PC-3 (cell line): ENCODE measurements at regions not wholly inside any gene's neighbourhood (a gene's known extent, or its start where the extent isn't known, plus 50 kb on each side); places are given as distances from the start of the nearest gene placed in this dataset.
A peak's percentile ranks its signal among the peaks of the same experiment; 100 is the strongest.

Experiments used
- ATAC-seq: fragments of 200-7000 bp; cut with Tn5 transposase; 2 replicates; pipeline ENCODE4 v1.9.1; 2020; ENCODE audit warnings: mild to moderate bottlenecking, moderate library complexity
- BruUV-seq: library from RNA; stranded (reverse); fragments of 400-500 nt; replicated peaks from 2 replicates; lab custom pipeline; 2021; lab: Mats Ljungman, UMichigan
- CTCF ChIA-PET: fragments of 300-600 bp; sonication (Branson Sonifier 250); formaldehyde crosslinking; loops from one replicate; lab custom pipeline; 2022; ENCODE audit warnings: antibody characterized with exemption; lab: Charles Lee
- POLR2A ChIA-PET: fragments of 300-600 bp; sonication (Branson Sonifier 250); formaldehyde crosslinking; loops from one replicate; lab custom pipeline; 2022; ENCODE audit warnings: antibody characterized with exemption; ENCODE audit not compliant: unreplicated experiment; lab: Charles Lee
- DNase-seq: peaks from one replicate; pipeline ENCODE4 v3.0.0-alpha.2; 2015
- H2AFZ ChIP-seq: fragments of 300-600 bp; sonication (generic); 2 replicates; pipeline ENCODE4 v1.6.0; 2016; ENCODE audit warnings: antibody characterized with exemption, low read length
- H3F3A ChIP-seq: fragments of 300-600 bp; sonication (generic); one replicate; pipeline ENCODE4 v1.6.0; 2017; ENCODE audit warnings: antibody characterized with exemption, low read length, control low read depth, mild to moderate bottlenecking; ENCODE audit not compliant: unreplicated experiment
- H3K27ac ChIP-seq: fragments of 300-600 bp; sonication (generic); 2 replicates; pipeline ENCODE4 v1.5.1; 2016; ENCODE audit warnings: mild to moderate bottlenecking, low read length
- H3K27me3 ChIP-seq: fragments of 300-600 bp; sonication (generic); 2 replicates; pipeline ENCODE4 v1.6.1; 2016; ENCODE audit warnings: low read length, mixed read lengths
- H3K36me3 ChIP-seq: fragments of 300-600 bp; sonication (generic); 2 replicates; pipeline ENCODE4 v1.6.1; 2016; ENCODE audit warnings: low read depth, mixed run types, low read length, mixed read lengths
- H3K4me1 ChIP-seq: fragments of 300-600 bp; sonication (generic); 2 replicates; pipeline ENCODE4 v1.5.1; 2016; ENCODE audit warnings: low read length; ENCODE audit not compliant: insufficient read depth
- H3K4me2 ChIP-seq: fragments of 300-600 bp; sonication (generic); 2 replicates; pipeline ENCODE4 v1.6.0; 2016; ENCODE audit warnings: low read length
- H3K4me3 ChIP-seq: fragments of 300-600 bp; sonication (generic); 2 replicates; pipeline ENCODE4 v1.5.1; 2016; ENCODE audit warnings: mild to moderate bottlenecking, low read length, mixed read lengths
- H3K79me2 ChIP-seq: fragments of 300-600 bp; sonication (generic); 2 replicates; pipeline ENCODE4 v1.6.1; 2017; ENCODE audit warnings: low read length, mixed read lengths
- H3K9ac ChIP-seq: fragments of 300-600 bp; sonication (generic); 2 replicates; pipeline ENCODE4 v1.6.0; 2016; ENCODE audit warnings: mild to moderate bottlenecking, low read length
- H3K9me2 ChIP-seq: fragments of 300-600 bp; sonication (generic); replicated peaks from 2 replicates; pipeline ENCODE4 v1.6.1; 2016; ENCODE audit warnings: mixed run types, low read length, mixed read lengths
- H3K9me3 ChIP-seq: fragments of 300-600 bp; sonication (generic); 2 replicates; pipeline ENCODE4 v1.6.1; 2016; ENCODE audit warnings: low read length, mixed read lengths
- H4K20me1 ChIP-seq: fragments of 300-600 bp; sonication (generic); 2 replicates; pipeline ENCODE4 v1.6.1; 2016; ENCODE audit warnings: low read length, mixed read lengths
- CTCF ChIP-seq: fragments of 300-600 bp; sonication (generic); conservative IDR thresholded peaks from 2 replicates; pipeline ENCODE4 v1.5.1; 2017; ENCODE audit warnings: antibody characterized with exemption, low read depth, mild to moderate bottlenecking, low read length
- EZH2 ChIP-seq: fragments of 300-600 bp; sonication (generic); IDR thresholded peaks from one replicate; pipeline ENCODE4 v1.6.1; 2017; ENCODE audit warnings: antibody characterized with exemption, mild to moderate bottlenecking, low read length; ENCODE audit not compliant: unreplicated experiment
- EZH2phosphoT487 ChIP-seq: fragments of 300-600 bp; sonication (generic); IDR thresholded peaks from 2 replicates; pipeline ENCODE4 v1.6.1; 2018; ENCODE audit warnings: mild to moderate bottlenecking, antibody characterized with exemption, low read length, borderline replicate concordance
- intact Hi-C: fragments of 100-400 bp; cut with micrococcal nuclease; formaldehyde crosslinking; loops from 2 replicates; pipeline ENCODE4 v1.9.0; 2023

DNA sequence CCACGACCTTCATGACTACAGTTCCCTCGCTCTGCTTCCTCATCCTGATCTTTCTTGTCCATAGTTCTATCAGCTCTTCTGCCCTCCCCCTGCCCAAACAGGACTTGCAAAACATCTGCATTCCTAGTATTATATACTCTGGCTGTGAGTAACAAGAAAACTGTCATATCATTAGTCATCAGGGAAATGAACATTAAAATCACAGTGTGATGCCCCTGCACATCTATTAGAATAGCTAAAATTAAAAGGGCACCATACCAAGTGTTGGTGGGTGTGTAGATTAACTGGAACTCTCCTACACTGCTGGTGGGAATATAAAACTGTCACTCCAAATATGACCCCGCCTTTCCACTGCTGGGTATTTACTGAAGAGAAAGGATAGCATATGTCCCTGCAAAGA lies 141.8 kb downstream of the C7orf25 start:
- Histone ChIP-seq H2AFZ (no peak overlapping the region), H4K20me1 (no peaks in the 10 kb centered on the region), H3K27ac (no peak overlapping the region), H3K4me2 (no peak overlapping the region), H3K9me3 (no peaks in the 10 kb centered on the region), H3F3A (no peaks in the 10 kb centered on the region), H3K9me2 (no peaks in the 10 kb centered on the region), H3K36me3 (no peaks in the 10 kb centered on the region), H3K9ac (no peak overlapping the region), H3K27me3 (no peaks in the 10 kb centered on the region), H3K4me3 (no peak overlapping the region), H3K79me2 (no peaks in the 10 kb centered on the region), H3K4me1 (peaks cover 24% of the 10 kb centered on the region)
- TF ChIP-seq EZH2 (no peak), CTCF (no peak), EZH2phosphoT487 (no peak)
- ATAC-seq (peak; percentile 65), DNase-seq (peak; percentile 54)
- intact Hi-C loops: no loop called here
- CTCF ChIA-PET: no interaction called here
- BruUV-seq: no TSS peak
- POLR2A ChIA-PET: interaction anchor here (0.6 kb wide), 1 partner anchor 429 kb away, joined by 3 read pairs; no protein-coding TSS in a partner anchor

GRCh38 chr7:42768045-42768444 lies 143.8 kb downstream of the C7orf25 start:
- Histone ChIP-seq H3K9ac (no peak overlapping the region), H3K79me2 (no peaks in the 10 kb centered on the region), H3K4me2 (no peak overlapping the region), H4K20me1 (no peaks in the 10 kb centered on the region), H2AFZ (no peak overlapping the region), H3K27me3 (no peaks in the 10 kb centered on the region), H3K9me3 (no peaks in the 10 kb centered on the region), H3K4me1 (peaks cover 28% of the 10 kb centered on the region), H3F3A (no peaks in the 10 kb centered on the region), H3K9me2 (no peaks in the 10 kb centered on the region), H3K36me3 (no peaks in the 10 kb centered on the region), H3K27ac (no peak overlapping the region), H3K4me3 (no peak overlapping the region)
- ChIA-PET CTCF (no interaction called here), POLR2A (no interaction called here)
- ATAC-seq (no peak), DNase-seq (no peak)
- BruUV-seq: no TSS peak
- TF ChIP-seq EZH2 (no peak), EZH2phosphoT487 (no peak), CTCF (no peak)
- intact Hi-C loops: no loop called here

DNA sequence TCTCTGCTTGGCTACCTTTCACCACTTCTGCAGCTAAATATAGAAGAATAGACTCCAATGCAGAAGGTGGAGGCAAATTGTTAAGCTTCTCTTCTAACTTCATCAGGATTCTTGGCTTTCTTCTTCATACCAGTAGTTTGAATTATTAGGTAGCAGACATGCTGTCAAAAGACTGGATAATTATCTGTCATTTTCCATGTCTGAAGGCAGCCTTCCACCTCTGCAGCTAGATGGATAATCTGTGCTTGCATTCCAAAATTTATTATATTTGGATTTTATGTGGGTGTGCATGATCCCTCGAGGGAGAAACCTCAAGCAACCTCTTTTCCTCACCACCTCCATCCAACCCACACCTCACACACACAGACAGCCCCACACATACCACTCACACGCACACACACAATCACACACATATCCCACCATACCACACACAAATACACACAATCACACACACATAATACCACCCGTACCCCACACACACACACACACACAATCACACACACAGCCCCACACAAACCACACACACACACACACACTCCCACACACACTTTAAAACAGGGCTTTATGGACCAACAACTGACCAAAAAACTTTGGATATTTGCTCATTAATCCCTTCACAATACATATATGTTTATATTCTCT lies 145.0 kb downstream of the C7orf25 start:
- Histone ChIP-seq H3K4me2 (no peak overlapping the region), H3K27me3 (no peaks in the 10 kb centered on the region), H3K4me1 (peaks cover 26% of the 10 kb centered on the region), H2AFZ (no peak overlapping the region), H3K9me3 (no peaks in the 10 kb centered on the region), H3K36me3 (no peaks in the 10 kb centered on the region), H3K4me3 (no peak overlapping the region), H3K27ac (no peak overlapping the region), H3K9ac (no peak overlapping the region), H3F3A (no peaks in the 10 kb centered on the region), H3K9me2 (no peaks in the 10 kb centered on the region; the same call in 1 of the 2 replicates), H4K20me1 (no peaks in the 10 kb centered on the region), H3K79me2 (no peaks in the 10 kb centered on the region)
- ChIA-PET POLR2A (interaction anchor here (0.5 to 0.6 kb wide), 2 partner anchors 118 to 816 kb away, joined by 4 to 15 read pairs; partner anchors contain the start of gene STK17A), CTCF (interaction anchor here (0.6 kb wide), 1 partner anchor 12 kb away, joined by 5 read pairs; no protein-coding TSS in a partner anchor)
- intact Hi-C loops: no loop called here
- BruUV-seq: no TSS peak
- no peak for ATAC-seq
- TF ChIP-seq EZH2 (no peak), EZH2phosphoT487 (no peak), CTCF (no peak)
- DNase-seq: no peak
